Lower lobe of right lung (tissue), 2 donors: ENCODE measurements at regions not wholly inside any gene's neighbourhood (a gene's known extent, or its start where the extent isn't known, plus 50 kb on each side); places are given as distances from the start of the nearest gene placed in this dataset.

Experiments used
- ATAC-seq, 2 donors: fragments of 200-7000 bp; cut with Tn5 transposase; one replicate each; pipeline ENCODE4 v1.9.1; 2020 to 2022; ENCODE audit warnings: mild to moderate bottlenecking in 2 of 2, moderate library complexity in 2 of 2
- DNase-seq: peaks from one replicate; pipeline ENCODE4 v3.0.0-alpha.2; 2020
- H3K27ac ChIP-seq: fragments of 200-600 bp; one replicate; pipeline ENCODE4 v1.8.0; 2022
- H3K27me3 ChIP-seq: fragments of 200-600 bp; one replicate; pipeline ENCODE4 v1.8.0; 2022; ENCODE audit warnings: low read depth
- H3K36me3 ChIP-seq: fragments of 200-600 bp; one replicate; pipeline ENCODE4 v1.8.0; 2022; ENCODE audit warnings: mild to moderate bottlenecking
- H3K4me1 ChIP-seq: fragments of 200-600 bp; one replicate; pipeline ENCODE4 v1.8.0; 2022
- H3K4me3 ChIP-seq: fragments of 200-600 bp; one replicate; pipeline ENCODE4 v1.8.0; 2022; ENCODE audit warnings: mild to moderate bottlenecking
- H3K9me3 ChIP-seq: fragments of 200-600 bp; one replicate; pipeline ENCODE4 v1.8.0; 2022
- intact Hi-C: fragments of 100-400 bp; cut with DNase I; formaldehyde crosslinking; loops from one replicate; pipeline ENCODE4 v1.11.0; 2022
- TF ChIP-seq, protein P1 (sequence below): fragments of 200-600 bp; IDR thresholded peaks from one replicate; pipeline ENCODE4 v1.8.0; 2022; ENCODE audit warnings: antibody characterized with exemption, mild to moderate bottlenecking
- donor health status: DM: no; HTN: yes; CAD: no; lungs with severe emphysema.

DNA sequence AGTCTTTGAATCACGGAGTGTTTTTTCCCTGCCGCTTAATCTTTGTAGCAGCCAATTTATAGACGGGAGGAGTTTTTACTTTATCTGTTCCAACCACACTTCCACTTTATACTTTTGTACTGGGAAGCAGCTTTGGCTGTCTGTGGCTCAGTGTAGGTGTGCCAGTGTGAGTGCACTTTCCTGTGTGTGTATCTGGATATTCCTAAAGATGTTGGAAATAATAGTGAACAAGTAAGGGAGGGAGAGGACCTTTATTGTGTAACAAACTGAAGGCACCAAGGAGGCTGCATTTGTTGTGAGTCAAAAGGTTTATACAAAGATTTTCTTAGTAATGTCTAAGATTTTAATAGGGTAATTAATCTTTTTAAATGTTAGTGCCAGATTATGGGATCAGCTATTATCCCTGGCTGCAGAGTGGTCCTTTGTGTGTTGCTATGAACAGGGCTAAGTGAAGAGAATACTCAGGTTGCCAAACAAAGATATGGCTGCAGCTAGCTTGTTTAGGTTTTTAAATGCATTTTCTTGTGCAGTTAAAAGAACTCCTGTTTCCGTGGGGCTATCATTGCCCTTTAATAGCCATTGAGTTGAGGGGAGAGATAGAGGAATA lies 226.3 kb downstream of the RNF144B start:
- ATAC-seq, result no peak
- no peak for DNase-seq
- no peak overlapping the region for H3K4me3 ChIP-seq

DNA sequence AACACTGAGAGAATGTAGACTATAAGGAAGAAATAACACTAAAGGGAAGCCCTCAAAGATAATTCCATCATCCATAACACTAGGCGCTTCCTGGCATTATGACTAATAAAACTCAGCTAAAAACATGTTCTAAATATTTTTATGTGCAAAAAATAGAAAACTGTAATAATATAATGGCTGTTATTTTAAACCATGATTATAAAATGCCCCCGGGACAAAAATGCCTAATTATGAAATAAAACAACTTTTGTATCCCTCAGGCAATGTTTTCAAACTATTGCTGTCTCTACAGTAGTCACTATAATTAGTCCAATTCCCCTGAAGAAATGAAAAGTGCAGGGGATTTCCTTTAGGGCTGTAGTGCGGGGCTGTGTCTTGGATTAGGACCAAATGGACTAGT lies 242.4 kb downstream of the RNF144B start:
- no peaks in the 10 kb centered on the region for H3K9me3 ChIP-seq
- no peaks in the 10 kb centered on the region for H3K27me3 ChIP-seq
- DNase-seq (no peak), ATAC-seq (no peak)
- TF ChIP-seq, protein P1, sequence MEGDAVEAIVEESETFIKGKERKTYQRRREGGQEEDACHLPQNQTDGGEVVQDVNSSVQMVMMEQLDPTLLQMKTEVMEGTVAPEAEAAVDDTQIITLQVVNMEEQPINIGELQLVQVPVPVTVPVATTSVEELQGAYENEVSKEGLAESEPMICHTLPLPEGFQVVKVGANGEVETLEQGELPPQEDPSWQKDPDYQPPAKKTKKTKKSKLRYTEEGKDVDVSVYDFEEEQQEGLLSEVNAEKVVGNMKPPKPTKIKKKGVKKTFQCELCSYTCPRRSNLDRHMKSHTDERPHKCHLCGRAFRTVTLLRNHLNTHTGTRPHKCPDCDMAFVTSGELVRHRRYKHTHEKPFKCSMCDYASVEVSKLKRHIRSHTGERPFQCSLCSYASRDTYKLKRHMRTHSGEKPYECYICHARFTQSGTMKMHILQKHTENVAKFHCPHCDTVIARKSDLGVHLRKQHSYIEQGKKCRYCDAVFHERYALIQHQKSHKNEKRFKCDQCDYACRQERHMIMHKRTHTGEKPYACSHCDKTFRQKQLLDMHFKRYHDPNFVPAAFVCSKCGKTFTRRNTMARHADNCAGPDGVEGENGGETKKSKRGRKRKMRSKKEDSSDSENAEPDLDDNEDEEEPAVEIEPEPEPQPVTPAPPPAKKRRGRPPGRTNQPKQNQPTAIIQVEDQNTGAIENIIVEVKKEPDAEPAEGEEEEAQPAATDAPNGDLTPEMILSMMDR, result no peak
- H3K4me3 ChIP-seq, result no peak overlapping the region
- H3K4me1 ChIP-seq, result no peaks in the 10 kb centered on the region
- intact Hi-C loops, result no loop called here
- H3K27ac ChIP-seq, result no peak overlapping the region
- H3K36me3 ChIP-seq, result no peaks in the 10 kb centered on the region

More for the DNA sequence above, 226.3 kb downstream of the RNF144B start:
- H3K4me1 ChIP-seq, result no peaks in the 10 kb centered on the region
- TF ChIP-seq, protein P1, result no peak
- H3K36me3 ChIP-seq, result no peaks in the 10 kb centered on the region
- intact Hi-C loops, result no loop called here
- no peaks in the 10 kb centered on the region for H3K9me3 ChIP-seq
- no peaks in the 10 kb centered on the region for H3K27me3 ChIP-seq
- no peak overlapping the region for H3K27ac ChIP-seq

DNA sequence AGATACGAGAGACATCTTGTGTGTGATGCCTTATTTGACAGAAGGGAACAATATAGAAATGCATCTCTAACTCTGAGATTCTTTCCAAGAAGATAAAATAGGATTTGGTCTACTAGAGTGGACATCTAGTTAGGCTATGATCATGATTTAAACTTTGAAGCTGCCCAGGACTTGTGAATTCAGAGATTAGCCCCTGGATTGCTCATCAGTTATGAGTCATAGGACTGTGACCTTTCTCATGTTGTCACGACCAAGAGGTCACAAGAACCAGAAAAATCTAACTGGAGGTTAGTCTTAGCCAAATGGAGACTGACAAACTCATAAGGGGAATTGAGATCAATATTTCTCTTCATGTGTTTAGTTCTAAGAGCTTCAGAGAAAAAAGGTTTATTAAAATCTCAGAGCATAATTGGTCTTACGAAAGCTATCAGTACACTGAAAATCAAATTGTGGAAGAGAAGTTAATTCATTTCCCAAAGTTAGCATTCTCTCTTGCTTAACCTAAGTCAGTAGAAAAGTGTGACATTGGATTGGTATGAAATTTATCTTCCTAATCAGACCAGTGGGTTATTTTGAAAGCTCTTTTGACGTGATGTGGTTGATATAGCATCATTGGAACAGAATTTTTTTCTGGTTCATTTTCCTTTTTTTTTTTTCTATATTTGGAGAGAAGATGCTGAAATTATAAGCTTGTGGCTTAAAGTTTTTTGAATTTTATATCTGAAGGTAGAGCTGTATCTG lies 245.7 kb downstream of the RNF144B start:
- H3K36me3 ChIP-seq, result no peaks in the 10 kb centered on the region
- no peak for DNase-seq
- H3K27me3 ChIP-seq, result no peaks in the 10 kb centered on the region
- ATAC-seq, result no peak
- H3K4me3 ChIP-seq, result no peak overlapping the region
- intact Hi-C loops, result no loop called here
- H3K9me3 ChIP-seq, result no peaks in the 10 kb centered on the region
- TF ChIP-seq, protein P1, result no peak
- H3K27ac ChIP-seq, result no peak overlapping the region
- no peaks in the 10 kb centered on the region for H3K4me1 ChIP-seq

DNA sequence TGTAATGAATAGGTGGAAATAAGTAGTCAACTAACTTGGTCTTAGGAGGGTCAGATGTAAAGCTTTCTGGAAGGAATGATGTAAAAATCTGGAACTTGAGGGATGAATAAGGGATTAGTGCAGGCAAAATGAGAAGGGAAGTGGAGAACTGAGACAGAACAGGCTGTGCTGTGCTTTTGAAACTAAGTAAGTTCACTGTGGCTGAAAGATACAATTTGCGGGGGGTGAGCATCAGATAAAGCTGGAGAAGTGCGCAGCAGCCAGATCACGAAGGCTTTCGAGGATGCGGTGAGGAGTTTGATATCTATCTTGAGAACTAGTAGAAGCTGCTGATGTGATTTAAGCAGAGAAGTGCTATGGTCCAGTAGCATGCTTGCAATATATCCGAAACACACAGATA lies 247.8 kb downstream of the RNF144B start:
- Histone ChIP-seq H3K4me3 (no peak overlapping the region), H3K27ac (no peak overlapping the region), H3K36me3 (no peaks in the 10 kb centered on the region), H3K27me3 (no peaks in the 10 kb centered on the region), H3K9me3 (no peaks in the 10 kb centered on the region), H3K4me1 (no peaks in the 10 kb centered on the region)
- no peak for DNase-seq
- intact Hi-C loops, result no loop called here
- TF ChIP-seq, protein P1, result no peak
- ATAC-seq, result no peak

DNA sequence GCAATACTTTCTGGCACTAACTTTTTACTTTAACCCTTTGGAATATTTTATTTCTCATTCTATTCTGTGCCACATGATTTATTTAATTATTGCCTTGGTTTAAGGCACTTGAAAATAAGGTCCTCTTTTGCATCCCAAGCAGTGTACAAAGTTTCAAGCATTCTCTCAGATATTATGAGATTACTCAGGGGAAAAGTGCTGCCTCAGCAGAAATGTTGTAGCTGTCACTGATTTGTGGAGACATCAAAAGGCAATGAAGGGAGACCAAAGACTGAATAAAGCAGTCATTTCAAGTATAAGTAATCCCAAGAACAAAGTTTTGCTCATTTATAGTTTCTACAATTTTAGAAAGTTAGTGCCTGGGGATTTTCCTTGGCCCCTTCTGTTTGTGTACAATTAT lies 253.0 kb downstream of the RNF144B start:
- no peaks in the 10 kb centered on the region for H3K4me1 ChIP-seq
- TF ChIP-seq, protein P1, result no peak

More for the DNA sequence above, 253.0 kb downstream of the RNF144B start:
- intact Hi-C loops, result no loop called here
- H3K27ac ChIP-seq, result no peak overlapping the region
- no peaks in the 10 kb centered on the region for H3K9me3 ChIP-seq
- DNase-seq (no peak), ATAC-seq (no peak)
- H3K27me3 ChIP-seq, result no peaks in the 10 kb centered on the region
- no peak overlapping the region for H3K4me3 ChIP-seq
- no peaks in the 10 kb centered on the region for H3K36me3 ChIP-seq
